GM12878 (cell line): ENCODE measurements at regions not wholly inside any gene's neighbourhood (a gene's known extent, or its start where the extent isn't known, plus 50 kb on each side); places are given as distances from the start of the nearest gene placed in this dataset.

Experiments
- ATAC-seq: fragments of 200-7000 bp; cut with Tn5 transposase; 3 replicates; pipeline ENCODE4 v1.9.1; 2020; ENCODE audit warnings: mild to moderate bottlenecking, moderate library complexity
- BruUV-seq: library from RNA; stranded (reverse); fragments of 400-500 nt; replicated peaks from 2 replicates; lab custom pipeline; 2021; lab: Mats Ljungman, UMichigan
- CTCF ChIA-PET: fragments of 300-600 bp; sonication (Branson Sonifier 250); formaldehyde crosslinking; extraction: SDS; loops from one replicate; lab custom pipeline; 2021; ENCODE audit warnings: inconsistent platforms; lab: Yijun Ruan, JAX
- POLR2A ChIA-PET: fragments of 350-600 bp; formaldehyde crosslinking; extraction: SDS; loops from one replicate; lab custom pipeline; 2021; ENCODE audit warnings: inconsistent platforms; lab: Charles Lee
- RAD21 ChIA-PET: fragments of 300-600 bp; sonication (Branson Sonifier 250); formaldehyde crosslinking; loops from one replicate; lab custom pipeline; 2023; ENCODE audit warnings: antibody characterized with exemption; ENCODE audit not compliant: unreplicated experiment; lab: Charles Lee
- SMC1A ChIA-PET: fragments of 300-600 bp; sonication (Branson Sonifier 250); formaldehyde crosslinking; loops from one replicate; lab custom pipeline; 2023; ENCODE audit not compliant: unreplicated experiment, uncharacterized antibody; lab: Charles Lee
- DNase-seq: peaks from one replicate; pipeline ENCODE4 v3.0.0-alpha.2; 2011; ENCODE audit warnings: low read depth, low spot score
- FAIRE-seq: peaks from 3 replicates; lab custom pipeline; 2011; peaks lifted over from hg19 to GRCh38; lab: Jason Lieb, UNC
- H2AFZ ChIP-seq: 2 replicates; pipeline ENCODE4 v1.6.0; 2011; ENCODE audit warnings: low read depth, low read length, control low read depth; ENCODE audit not compliant: control insufficient read depth
- H3K27ac ChIP-seq: 2 replicates; pipeline ENCODE4 v1.5.1; 2011; ENCODE audit warnings: control low read depth; ENCODE audit not compliant: control insufficient read depth, insufficient read depth
- H3K27me3 ChIP-seq, 2 experiments: replicated peaks in 1 of 2; 2 replicates each; pipeline versions ENCODE4 v1.6.0 to v1.6.1; 2011; ENCODE audit warnings: low read length in 1 of 2; ENCODE audit not compliant: control insufficient read depth in 2 of 2, insufficient read depth in 2 of 2
- H3K36me3 ChIP-seq, 2 experiments: 2 replicates each; pipeline ENCODE4 v1.5.1; 2011; ENCODE audit warnings: low read length in 1 of 2; ENCODE audit not compliant: control insufficient read depth in 2 of 2, insufficient read depth in 2 of 2
- H3K4me1 ChIP-seq: 2 replicates; pipeline ENCODE4 v1.6.1; 2011; ENCODE audit warnings: mild to moderate bottlenecking, low read length, moderate library complexity, mixed read lengths; ENCODE audit not compliant: control insufficient read depth, insufficient read depth
- H3K4me2 ChIP-seq: 2 replicates; pipeline ENCODE4 v1.6.0; 2011; ENCODE audit warnings: control low read depth; ENCODE audit not compliant: control insufficient read depth, insufficient read depth
- H3K4me3 ChIP-seq: fragments of 200-600 bp; sonication (generic); 2 replicates; pipeline ENCODE4 v1.5.1; 2016
- H3K79me2 ChIP-seq: 2 replicates; pipeline ENCODE4 v1.6.0; 2011; ENCODE audit warnings: low read length; ENCODE audit not compliant: control insufficient read depth, insufficient read depth
- H3K9ac ChIP-seq: 2 replicates; pipeline ENCODE4 v1.8.0; 2011; ENCODE audit warnings: low read length, control low read depth, mixed read lengths; ENCODE audit not compliant: control insufficient read depth, insufficient read depth
- H3K9me3 ChIP-seq: replicated peaks from 3 replicates; pipeline ENCODE4 v1.5.1; 2011; ENCODE audit warnings: mild to moderate bottlenecking, low read length; ENCODE audit not compliant: control insufficient read depth, insufficient read depth
- H4K20me1 ChIP-seq: 2 replicates; pipeline ENCODE4 v1.6.0; 2011; ENCODE audit not compliant: control insufficient read depth, insufficient read depth
- BRCA1 ChIP-seq: IDR thresholded peaks from 2 replicates; pipeline ENCODE4 v1.6.1; 2011; ENCODE audit warnings: low read depth, low read length, improper control_type of control experiment
- CEBPB ChIP-seq, 2 experiments: fragments of 150-350 bp in 1 of 2; IDR thresholded peaks; 2 replicates each; pipeline ENCODE4 v1.6.1; 2012 to 2014; ENCODE audit warnings: low read depth in 2 of 2, low read length in 2 of 2, borderline replicate concordance in 1 of 2, inconsistent platforms in 1 of 2
- HDAC6 ChIP-seq: fragments of 200-600 bp; sonication (generic); IDR thresholded peaks from one replicate; pipeline ENCODE4 v1.8.0; 2017; ENCODE audit warnings: antibody characterized with exemption; ENCODE audit not compliant: unreplicated experiment
- MEF2B ChIP-seq: fragments of 450-650 bp; IDR thresholded peaks from 2 replicates; pipeline ENCODE4 v1.6.1; 2018; ENCODE audit warnings: mild to moderate bottlenecking, moderate library complexity; ENCODE audit not compliant: partially characterized antibody, poor library complexity, severe bottlenecking
- NFXL1 ChIP-seq: fragments of 450-650 bp; IDR thresholded peaks from 2 replicates; pipeline ENCODE4 v1.6.1; 2017; ENCODE audit warnings: antibody characterized with exemption, mild to moderate bottlenecking, borderline replicate concordance
- NR2F1 ChIP-seq: fragments of 450-650 bp; conservative IDR thresholded peaks from 2 replicates; pipeline ENCODE4 v1.6.1; 2017; ENCODE audit warnings: mild to moderate bottlenecking
- RAD21 ChIP-seq: IDR thresholded peaks from 2 replicates; pipeline ENCODE4 v1.6.1; 2011; ENCODE audit warnings: mild to moderate bottlenecking, low read depth, low read length, moderate library complexity; ENCODE audit not compliant: insufficient read depth
- RFX5 ChIP-seq: IDR thresholded peaks from 2 replicates; pipeline ENCODE4 v1.6.1; 2011; ENCODE audit warnings: low read depth, low read length, improper control_type of control experiment
- RUNX3 ChIP-seq: IDR thresholded peaks from 2 replicates; pipeline ENCODE4 v1.6.1; 2012; ENCODE audit warnings: low read length, inconsistent platforms
- WGBS: methylation state at CpG from one replicate; pipeline ENCODE4 v1.1.6; 2016; ENCODE audit warnings: low lambda C conversion rate; ENCODE audit not compliant: insufficient replicate concordance, insufficient coverage; ENCODE audit errors: missing lambda C conversion rate; 5-methylcytosine and 5-hydroxymethylcytosine counted together
- in situ Hi-C: fragments of 300-500 bp; cut with MboI; formaldehyde crosslinking; loops from 9 replicates; pipeline ENCODE4 v1.14.3; 2018; ENCODE audit warnings: mixed read lengths
- intact Hi-C: fragments of 100-400 bp; cut with micrococcal nuclease; formaldehyde crosslinking; loops from one replicate; pipeline ENCODE4 v1.14.2; 2022; ENCODE audit not compliant: unreplicated experiment
- TF ChIP-seq, protein P1 (sequence below): fragments of 450-650 bp; formaldehyde crosslinking; IDR thresholded peaks from 2 replicates; pipeline ENCODE4 v1.4.0; 2022; ENCODE audit warnings: mild to moderate bottlenecking, moderate library complexity

DNA sequence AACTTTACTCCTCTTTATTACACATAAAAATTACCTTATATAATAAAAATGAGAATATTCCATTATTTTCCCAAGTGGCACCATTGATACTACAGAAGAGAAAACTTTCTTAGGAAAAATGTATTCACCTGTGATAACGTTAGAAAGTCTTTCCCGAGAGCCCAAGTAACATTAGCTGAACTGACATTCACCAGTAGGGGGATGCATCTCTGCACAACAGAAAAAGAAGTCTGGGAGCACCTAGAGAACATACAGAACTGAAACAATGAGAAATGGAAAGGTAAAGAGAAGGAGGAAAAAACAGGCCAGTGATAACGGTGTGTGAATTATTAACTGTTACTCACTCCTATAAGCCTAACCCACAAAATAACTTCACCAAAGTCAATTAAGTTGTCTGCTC lies 423.3 kb downstream of the CENPC start (continued):
- TF ChIP-seq RFX5 (no peak), CEBPB (IDR thresholded peaks at IDR 0.05; ENCODE audit: borderline replicate concordance in 1 of 2, low read depth in 2 of 2, low read length in 2 of 2) (no peak), RAD21 (peak; percentile 36; the same call in 1 of the 2 replicates), NFXL1 (no peak)

DNA sequence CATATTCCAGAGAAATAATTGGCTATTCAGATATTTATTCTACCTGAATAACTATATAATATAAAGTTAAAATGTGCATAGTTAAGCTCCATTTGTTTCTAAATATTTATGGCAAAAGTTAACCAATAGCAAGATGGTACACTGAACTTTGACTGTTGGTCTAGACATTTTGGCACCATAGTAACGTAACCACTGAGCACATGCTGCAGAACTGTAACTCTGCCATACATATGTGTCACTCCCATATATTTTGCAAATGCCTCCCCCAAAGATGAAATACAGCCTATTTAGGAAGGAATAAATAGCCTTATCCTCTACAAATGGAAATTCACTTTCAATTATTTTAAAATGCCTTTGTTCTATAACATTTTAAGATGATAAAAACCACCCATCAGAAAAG lies 424.9 kb downstream of the CENPC start:
- no TSS peak for BruUV-seq
- intact Hi-C loops: no loop called here

DNA sequence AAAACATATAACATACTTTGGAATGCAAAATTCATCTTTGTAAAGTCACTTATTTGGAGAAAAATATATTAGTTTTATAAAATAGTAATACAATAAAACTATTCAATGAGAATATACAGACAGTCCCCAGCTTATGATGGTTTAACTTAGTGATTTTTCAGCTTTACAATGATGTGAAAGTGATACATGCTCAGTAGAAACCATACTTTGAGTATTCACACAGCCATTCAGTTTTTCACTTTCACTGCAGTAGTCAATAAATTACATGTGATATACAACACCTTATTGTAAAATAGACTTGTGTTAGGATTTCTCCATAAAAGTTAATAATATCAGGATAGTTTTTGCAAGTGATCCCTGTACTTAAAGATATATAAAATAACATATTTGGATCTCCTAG lies 436.0 kb downstream of the CENPC start:
- ChIA-PET SMC1A (no interaction called here), RAD21 (no interaction called here), CTCF (no interaction called here), POLR2A (no interaction called here)
- Histone ChIP-seq H3K4me2 (no peak overlapping the region), H4K20me1 (no peaks in the 10 kb centered on the region), H3K9ac (no peak overlapping the region), H2AFZ (no peak overlapping the region), H3K79me2 (no peaks in the 10 kb centered on the region), H3K4me3 (no peak overlapping the region), H3K36me3 (no peaks in the 10 kb centered on the region), H3K27ac (no peak overlapping the region), H3K9me3 (no peaks in the 10 kb centered on the region), H3K27me3 (no peaks in the 10 kb centered on the region), H3K4me1 (no peaks in the 10 kb centered on the region)
- 0 out of 3 replicates have a peak, but pooled peaks have one; percentile 27 for ATAC-seq
- FAIRE-seq: no peak
- no TSS peak for BruUV-seq
- TF ChIP-seq NR2F1 (no peak), MEF2B (no peak), HDAC6 (no peak), RUNX3 (no peak)
- TF ChIP-seq, protein P1, sequence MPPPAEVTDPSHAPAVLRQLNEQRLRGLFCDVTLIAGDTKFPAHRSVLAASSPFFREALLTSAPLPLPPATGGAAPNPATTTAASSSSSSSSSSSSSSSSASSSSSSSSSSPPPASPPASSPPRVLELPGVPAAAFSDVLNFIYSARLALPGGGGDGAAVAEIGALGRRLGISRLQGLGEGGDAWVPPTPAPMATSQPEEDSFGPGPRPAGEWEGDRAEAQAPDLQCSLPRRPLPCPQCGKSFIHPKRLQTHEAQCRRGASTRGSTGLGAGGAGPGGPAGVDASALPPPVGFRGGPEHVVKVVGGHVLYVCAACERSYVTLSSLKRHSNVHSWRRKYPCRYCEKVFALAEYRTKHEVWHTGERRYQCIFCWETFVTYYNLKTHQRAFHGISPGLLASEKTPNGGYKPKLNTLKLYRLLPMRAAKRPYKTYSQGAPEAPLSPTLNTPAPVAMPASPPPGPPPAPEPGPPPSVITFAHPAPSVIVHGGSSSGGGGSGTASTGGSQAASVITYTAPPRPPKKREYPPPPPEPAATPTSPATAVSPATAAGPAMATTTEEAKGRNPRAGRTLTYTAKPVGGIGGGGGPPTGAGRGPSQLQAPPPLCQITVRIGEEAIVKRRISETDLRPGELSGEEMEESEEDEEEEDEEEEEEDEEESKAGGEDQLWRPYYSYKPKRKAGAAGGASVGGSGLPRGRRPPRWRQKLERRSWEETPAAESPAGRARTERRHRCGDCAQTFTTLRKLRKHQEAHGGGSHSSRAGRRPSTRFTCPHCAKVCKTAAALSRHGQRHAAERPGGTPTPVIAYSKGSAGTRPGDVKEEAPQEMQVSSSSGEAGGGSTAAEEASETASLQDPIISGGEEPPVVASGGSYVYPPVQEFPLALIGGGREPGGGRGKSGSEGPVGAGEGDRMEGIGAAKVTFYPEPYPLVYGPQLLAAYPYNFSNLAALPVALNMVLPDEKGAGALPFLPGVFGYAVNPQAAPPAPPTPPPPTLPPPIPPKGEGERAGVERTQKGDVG: no peak
- in situ Hi-C loops (no loop called here), intact Hi-C loops (no loop called here)
- DNase-seq: no peak

More for the DNA sequence above, 424.9 kb downstream of the CENPC start:
- no peaks in the 10 kb centered on the region for H3K36me3 ChIP-seq
- DNase-seq: no peak
- H3K9ac ChIP-seq: no peak overlapping the region
- H3K79me2 ChIP-seq: no peaks in the 10 kb centered on the region
- no peaks in the 10 kb centered on the region for H3K4me1 ChIP-seq
- in situ Hi-C loops: no loop called here
- TF ChIP-seq BRCA1: no peak
- no peak overlapping the region for H3K27ac ChIP-seq
- no peak for ATAC-seq
- ChIA-PET SMC1A (no interaction called here), RAD21 (no interaction called here), CTCF (interaction anchor here (0.8 to 1.8 kb wide), 3 partner anchors 18 to 39 kb away, joined by 3 to 4 read pairs (median 3); no protein-coding TSS in a partner anchor), POLR2A (no interaction called here)
- no peak overlapping the region for H3K4me2 ChIP-seq
- FAIRE-seq: no peak
- no peaks in the 10 kb centered on the region for H3K27me3 ChIP-seq
- no peaks in the 10 kb centered on the region for H3K9me3 ChIP-seq
- no peaks in the 10 kb centered on the region for H4K20me1 ChIP-seq
- no peak overlapping the region for H2AFZ ChIP-seq
- no peak overlapping the region for H3K4me3 ChIP-seq
- WGBS: 4% methylated on average over 1 of the region's 1 CpG
